GM19455 (cell line): ENCODE measurements at regions not wholly inside any gene's neighbourhood (a gene's known extent, or its start where the extent isn't known, plus 50 kb on each side); places are given as distances from the start of the nearest gene placed in this dataset.

Experiments
- ATAC-seq: cut with Tn5 transposase; IDR thresholded peaks from one replicate; pipeline ENCODE4 v1.9.1; 2021; ENCODE audit not compliant: unreplicated experiment

DNA sequence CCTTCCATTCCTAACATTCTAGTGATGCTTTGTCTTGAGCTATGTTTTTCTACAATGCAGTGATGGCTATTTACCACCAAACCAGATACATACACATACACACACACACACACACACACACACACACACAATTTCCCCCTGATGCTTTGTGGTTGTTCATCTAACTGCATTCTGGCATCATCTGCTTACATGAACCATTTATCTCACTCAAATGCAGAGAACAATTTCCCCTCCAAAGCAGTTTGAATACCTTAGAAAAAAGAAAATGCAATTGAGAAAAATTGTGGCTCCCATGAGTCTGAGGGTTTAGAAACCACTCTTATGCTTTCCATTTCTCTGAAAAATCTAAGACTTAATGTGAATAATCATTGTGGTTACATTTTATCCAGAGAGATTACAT, 1024.8 kb downstream of the TLE4 start:
- no peak for ATAC-seq

DNA sequence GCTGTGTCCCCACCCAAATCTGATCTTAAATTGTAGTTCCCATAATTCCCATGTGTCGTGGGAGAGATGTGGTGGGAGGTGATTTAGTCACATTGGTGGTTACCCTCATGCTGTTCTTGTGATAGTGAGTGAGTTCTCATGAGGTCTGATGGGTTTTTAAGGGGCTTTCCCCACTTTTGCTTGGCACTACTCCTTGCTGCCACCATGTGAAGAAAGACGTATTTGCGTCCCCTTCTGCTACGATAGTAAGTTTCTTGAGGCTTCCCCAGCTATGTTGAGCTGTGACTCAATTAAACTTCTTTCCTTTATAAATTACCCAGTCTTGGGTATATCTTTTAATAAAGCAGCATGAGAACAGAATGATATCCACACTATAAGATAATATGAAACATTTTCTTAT, 1023.4 kb downstream of the TLE4 start:
- ATAC-seq = no peak

DNA sequence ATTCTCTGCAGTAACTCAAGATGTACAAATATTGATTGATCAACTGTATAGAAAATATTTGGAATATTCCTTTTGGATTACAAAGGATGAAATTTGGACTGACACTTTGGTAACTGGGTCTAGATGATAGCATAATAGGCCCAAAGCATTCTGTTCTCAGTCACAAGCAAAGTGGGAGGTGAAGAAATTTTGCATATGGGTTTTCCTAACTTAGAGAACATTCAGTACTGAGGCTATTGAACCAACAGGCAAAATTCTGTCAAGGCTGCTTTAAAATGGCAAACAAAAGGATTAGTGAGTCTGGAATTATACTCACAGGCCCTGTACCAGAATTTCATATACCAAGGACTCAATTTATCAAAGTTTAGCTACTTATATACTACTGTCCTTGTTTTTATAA, 1020.6 kb downstream of the TLE4 start:
- no peak for ATAC-seq

DNA sequence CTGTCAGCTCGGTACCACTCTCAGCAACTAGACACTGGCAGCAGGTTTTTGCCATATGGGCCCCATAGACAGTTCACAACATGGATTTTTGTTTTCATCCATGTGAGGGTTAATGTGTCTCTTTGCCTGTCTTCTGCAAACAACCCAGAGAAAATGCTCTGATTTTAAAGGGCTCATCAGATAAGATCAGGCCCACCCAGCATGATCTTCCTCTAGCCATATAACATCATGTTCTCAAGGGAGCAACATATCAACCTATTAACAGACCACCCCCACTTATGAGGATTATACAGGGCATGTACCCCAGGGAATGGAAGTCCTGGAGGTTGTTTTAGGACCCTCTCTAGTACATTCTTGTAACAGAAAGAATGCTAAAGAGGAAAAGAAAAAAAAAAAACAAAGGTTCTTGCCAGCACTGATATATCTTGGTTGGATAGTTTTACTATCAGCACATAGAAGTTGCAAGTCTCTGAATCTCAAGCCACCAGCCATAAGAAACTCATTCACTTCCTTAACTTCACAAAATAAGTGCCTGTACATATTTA, 1015.1 kb downstream of the TLE4 start:
- ATAC-seq = no peak

DNA sequence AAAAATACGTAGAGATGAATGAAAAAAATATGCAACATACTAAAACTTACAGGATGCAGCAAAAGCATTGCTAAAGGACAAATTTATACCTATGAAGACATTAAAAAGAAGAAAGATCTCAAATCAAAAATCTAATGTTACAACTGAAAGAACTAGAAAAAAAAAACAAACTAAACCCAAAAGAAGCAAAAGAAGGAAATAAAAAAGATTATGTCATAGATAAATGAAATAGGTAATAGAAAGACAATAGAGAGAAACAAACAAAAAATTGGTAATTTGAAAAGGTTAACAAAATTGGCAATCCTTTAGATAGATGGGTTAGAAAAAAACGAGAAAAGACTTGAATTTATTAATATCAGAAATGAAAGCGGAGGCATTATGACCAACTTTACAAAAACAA, 1000.2 kb downstream of the TLE4 start:
- ATAC-seq = no peak

DNA sequence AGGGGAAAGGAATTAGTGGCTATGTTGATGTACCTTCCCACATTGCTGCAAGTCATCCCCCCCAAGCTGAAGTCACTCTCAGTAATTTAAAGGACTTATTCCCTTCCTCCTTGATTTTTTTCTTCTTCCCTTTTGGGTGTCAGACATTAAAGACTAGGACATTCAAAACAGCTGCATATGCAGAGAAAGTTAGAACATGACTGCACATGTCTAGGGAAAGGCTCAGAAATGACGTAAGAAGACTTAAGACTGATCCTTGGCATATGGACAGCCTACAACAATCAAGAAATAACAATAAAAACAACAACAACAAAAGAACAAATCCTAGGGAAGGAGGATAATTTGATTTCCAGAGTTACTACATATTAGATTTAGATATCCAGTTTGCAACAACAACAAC, 997.5 kb downstream of the TLE4 start:
- ATAC-seq = no peak

DNA sequence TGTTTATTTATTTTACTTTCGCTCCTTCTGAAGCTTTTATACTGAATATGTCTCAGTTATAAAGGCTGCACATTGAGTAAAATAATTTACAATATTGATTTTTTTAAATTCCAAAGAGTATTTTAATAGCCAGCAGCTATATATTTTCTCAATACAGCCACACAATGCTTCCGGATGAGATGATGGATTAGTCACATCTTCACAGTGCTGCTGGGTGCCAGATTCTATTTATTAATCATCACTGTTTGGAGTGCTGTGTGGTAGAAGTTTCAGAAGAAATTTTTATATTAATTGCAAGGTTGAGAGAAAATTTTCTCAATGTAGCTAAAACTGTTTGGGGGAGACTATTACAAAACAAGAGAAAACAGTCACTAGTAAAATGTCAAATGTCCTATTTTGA, 989.8 kb downstream of the TLE4 start:
- no peak for ATAC-seq

DNA sequence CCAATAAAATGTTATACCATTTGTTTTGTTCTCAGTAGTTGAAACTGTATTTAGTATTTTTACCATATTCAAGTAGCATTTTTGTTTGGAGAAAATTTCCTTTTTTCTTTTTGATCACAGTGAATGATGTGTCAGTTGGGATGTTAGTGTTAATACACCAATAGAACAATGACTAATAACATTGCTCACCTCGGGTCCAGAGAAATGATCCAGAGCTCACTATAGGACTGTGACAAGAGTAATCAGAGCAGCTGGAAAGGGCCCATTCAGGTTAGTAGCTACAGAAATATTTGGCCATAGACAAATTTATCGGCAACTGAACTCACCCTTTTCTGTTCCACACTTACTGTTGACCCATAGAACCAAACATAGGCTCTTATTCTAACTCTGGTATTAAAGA, 989.2 kb downstream of the TLE4 start:
- ATAC-seq = no peak

DNA sequence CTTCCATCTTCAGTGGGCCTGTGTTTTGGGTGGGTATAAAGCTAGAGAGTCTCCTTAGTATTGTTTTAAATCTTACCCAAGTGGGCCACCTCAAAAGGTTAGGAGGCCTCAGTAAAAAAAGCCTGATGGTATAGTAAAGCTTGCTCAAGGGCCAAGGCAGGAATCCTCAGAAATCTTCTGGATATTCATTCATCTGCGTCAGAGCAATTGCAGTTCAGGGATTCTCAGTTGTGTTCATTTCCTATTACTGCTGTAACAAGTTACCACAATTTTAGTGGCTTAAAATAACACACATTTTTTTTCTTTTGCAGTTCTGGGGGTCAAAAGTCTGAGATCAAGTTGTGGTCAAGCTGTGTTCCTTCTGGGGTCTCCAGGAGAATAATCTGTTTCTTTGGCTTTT, 985.5 kb downstream of the TLE4 start:
- ATAC-seq = no peak

DNA sequence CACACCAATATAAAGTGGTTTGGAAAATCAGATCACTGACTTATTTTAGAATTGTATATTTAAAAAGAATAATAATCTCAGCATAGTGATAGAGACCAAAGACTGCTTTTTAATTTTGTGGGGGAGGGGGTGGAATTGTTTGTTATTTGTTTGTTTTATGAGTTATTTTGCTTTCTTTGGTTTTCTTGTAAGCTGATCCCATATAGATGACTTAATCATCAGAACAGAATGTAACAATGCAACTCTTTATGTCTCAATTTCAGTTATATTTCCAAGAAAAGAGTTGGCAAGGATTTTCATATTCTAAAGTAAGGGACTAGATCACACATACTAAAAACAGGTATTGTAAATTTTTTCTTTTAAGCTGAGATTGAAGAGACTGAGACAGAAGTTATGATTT, 984.9 kb downstream of the TLE4 start:
- no peak for ATAC-seq

DNA sequence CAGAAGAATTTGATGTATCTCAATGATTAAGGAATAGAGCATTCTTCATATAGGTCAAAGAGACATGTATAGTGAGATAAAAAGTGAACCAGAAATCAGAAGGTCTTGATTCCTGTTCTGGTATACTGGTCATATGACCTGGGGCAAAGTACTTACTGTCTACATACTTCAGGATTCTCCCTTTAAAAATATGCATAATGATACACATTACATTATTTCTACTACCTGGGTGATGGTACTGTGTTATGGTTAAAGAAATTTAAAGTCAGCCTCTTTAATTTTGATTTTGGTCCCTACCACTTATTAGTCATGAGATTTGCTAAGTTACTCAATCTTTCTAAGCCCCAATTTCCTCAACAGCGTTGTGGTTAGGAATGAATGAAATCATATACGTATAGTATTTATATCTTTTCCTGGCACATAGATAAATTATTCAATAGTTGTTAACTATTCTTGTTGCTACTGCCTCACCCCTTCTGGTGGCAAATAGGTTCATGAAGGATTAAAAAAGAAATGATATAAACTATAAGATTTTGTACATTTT, 984.1 kb downstream of the TLE4 start:
- ATAC-seq = no peak

DNA sequence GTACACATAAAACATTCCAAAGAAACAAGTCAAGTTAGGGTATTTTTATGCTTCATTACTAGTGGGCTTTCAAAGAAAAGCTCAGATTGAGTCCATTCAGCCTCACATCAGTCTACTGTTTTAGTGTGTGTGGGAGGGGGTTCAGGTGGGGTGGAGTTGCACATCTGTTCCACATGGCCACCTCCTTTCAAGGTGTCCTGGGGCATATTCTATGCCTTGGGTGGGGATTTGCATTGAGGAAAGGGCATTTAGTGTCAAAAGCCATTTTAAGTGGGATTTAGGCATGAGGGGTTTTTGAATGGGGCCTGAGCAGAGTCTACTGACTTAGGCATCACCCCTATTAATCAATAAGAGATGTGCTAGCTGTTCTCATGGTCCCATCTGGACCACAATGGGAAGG, 983.1 kb downstream of the TLE4 start:
- no peak for ATAC-seq

DNA sequence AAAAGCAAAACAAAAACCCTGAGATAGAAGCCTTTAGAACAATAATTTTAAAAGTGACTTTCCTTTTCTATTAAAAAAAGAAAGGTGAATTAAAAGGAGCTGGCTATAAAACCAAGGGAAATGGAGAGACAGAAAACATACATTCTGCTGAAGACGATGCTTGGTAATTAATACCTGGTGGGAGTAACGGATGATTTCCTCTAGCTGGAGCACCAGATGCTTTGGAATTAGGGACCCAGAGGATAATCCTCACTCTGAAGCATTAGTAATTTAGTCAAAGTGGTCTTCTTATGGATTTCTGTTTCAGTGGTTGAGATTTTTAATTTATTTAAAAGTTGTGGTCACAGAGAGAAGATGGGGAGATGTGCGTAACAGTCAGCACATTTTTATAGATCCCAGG, 982.5 kb downstream of the TLE4 start:
- ATAC-seq = no peak

DNA sequence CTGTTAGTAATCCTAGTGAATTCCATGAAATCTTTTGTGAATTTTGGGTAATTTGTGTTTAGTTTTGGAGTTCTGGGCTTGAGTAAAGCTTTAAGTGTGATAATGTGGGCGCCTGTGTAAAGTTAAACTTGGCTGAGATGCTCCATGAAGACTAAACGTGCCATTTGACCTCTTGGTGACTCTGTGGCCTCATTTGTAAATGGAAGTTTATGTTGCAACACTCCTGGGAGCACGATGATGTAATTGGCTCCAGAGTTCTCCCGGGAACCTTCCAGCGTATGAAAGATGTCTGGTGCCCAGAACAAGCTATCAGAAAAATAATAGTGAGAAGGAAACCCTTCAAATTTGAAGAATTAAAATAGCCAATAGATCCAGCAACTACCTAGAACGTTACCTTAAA, 981.2 kb downstream of the TLE4 start:
- no peak for ATAC-seq

DNA sequence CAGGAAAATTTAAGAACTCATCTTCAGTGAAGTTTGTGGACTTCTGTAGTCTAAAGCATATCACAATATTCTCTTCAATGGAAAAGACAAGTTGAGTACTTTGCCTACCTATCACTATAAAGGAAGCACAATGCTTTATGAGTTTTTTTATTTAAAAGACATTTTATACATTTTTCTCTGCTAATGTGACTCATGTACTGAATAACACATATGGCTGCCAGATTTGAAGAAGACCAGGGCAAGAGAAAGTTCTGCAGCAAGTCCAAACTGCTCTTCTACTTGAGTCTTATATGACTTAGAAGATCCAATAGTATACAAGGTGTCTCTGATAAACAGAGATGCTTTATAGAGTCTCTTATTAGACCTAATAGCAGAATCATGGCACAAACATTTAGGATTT, 978.4 kb downstream of the TLE4 start:
- no peak for ATAC-seq

DNA sequence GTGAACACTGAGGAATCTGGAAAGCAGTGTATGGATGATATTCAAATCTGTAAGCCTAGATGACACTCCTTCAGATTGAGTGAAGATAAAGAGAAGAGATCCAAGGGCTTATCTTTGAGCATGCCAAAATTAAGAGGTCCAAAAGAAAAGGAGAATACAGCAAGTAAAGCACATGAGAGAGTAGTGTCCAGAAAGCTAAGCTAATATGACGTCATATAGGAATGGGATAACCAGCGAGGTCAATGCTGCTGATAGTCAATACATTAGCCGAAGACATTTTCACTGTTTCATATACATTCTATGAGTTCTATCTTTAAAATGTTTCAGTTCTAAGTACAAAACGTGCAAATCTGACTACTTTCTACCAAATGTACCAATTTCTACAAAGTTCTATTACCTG, 975.8 kb downstream of the TLE4 start:
- ATAC-seq = no peak

DNA sequence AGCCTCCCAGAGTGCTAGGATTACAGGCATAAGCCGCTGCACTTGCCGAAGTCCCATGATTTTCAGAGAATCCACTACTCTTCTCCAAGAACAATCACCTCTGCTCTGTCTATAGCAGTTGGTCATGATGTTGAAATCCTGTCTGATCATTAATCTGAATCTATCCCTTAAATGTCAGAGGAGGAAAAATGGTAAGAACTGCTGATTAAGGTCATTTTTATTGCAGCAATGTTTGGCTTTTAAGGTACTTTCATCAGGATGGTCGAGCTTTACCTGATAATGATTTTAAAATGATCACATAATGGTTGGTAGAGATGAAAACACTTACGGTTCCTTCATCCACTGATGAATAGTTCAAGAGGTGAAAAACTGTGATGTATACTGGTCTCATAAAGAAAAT, 968.6 kb downstream of the TLE4 start:
- ATAC-seq = no peak

DNA sequence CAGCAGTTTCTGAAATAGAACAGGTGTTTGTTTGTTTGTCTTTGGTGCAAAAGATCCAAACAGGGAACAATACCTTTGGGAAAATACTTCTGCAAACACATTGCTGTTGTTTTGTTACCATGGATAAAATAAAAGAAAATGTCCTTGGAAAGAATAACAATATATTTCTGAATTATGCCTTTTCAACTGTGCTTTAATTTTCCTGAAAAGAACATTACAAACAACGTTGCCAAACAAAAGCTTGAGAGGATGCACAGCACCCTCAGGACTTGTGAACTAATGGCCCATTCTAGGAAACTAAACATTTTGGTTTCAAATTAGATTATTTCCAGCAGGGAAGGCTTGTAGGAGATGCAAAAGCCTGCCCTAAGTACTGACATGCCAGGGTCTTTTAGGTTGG, 967.2 kb downstream of the TLE4 start:
- no peak for ATAC-seq

DNA sequence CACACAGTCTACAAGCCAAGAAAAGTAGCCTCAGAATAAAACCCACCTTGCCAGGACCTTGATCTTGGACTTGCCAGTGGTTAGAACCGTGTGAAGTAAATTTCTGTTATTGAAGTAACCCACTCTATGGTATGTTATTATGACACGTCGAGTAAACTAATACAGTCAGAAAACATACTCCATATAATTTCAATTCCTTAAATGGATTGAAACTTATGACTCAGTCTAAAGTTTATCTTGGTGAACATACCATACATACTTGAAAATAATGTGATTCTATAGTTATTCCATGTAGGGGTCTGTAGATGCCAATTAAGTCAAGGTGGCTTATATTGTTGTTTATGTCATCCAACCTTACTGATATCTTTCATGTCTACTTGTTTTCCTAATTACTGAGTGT, 950.7 kb downstream of the TLE4 start:
- ATAC-seq = no peak

DNA sequence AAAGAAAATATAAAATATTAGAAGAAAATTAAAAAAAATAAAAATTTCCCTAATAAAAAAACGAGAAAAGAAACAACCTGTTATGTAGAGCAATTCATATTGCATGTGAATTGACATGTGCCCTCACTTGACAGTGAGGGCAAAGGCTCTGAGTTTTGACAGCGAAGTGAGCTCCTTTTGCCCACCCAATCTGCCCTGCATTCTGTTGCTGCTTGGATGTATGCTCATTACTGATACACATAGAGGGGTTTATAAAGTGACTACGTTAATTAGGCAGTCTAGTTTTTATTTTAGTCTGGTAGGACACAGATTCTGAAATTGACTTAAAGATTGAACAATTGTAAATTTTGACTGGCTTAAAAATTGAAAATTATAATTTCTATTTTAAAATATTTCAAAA, 949.4 kb downstream of the TLE4 start:
- no peak for ATAC-seq

DNA sequence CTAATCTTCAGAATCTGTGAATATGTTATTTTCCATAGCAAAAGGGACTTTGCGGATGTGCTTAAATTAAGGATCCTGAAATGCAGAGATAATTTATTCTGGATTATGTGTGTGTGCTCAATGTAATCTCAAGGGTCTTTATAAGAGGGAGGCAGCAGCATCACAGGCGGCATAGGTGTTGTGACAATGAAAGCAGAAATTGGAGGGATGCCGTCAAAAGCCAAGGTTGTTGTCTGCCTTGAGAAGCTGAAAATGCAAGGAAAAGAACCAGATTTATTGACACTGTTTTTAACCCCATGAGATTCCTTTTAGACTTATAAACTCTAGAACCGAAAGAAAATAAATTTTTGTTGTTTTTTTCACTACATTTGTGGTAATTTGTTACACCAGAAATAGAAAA, 948.5 kb downstream of the TLE4 start:
- no peak for ATAC-seq

DNA sequence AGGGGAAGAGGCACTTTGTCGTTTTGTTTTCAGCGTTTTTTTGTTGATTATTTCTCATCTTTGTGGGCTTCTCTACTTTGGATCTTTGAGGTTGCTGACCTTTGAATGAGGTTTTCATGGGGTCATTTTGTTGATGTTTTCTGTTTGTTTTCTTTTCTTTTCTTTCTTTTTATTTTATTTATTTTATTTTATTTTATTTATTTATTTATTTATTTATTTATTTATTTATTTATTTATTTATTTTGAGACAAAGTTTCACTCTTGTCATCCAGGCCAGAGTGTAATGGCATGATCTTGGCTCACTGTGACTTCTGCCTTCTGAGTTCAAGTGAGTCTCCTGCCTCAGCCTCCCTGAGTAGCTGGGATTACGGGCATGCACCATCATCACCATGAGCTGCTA, 946.7 kb downstream of the TLE4 start:
- no peak for ATAC-seq

DNA sequence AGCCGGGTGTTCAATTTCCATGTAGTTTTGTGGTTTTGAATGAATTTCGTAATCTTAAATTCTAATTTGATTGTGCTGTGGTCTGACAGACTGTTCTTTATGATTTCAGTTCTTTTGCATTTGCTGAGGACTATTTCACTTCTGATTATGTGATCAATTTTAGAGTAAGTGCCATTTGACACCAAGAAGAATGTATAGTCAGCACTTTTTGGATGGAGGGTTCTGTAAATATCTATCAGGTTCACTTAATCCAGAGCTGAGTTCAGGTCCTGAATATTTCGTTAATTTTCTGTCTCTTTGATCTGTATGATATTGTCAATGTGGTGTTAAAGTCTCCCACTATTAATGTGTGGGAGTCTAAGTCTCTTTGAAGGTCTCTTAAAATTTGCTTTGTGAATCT, 944.9 kb downstream of the TLE4 start:
- no peak for ATAC-seq

DNA sequence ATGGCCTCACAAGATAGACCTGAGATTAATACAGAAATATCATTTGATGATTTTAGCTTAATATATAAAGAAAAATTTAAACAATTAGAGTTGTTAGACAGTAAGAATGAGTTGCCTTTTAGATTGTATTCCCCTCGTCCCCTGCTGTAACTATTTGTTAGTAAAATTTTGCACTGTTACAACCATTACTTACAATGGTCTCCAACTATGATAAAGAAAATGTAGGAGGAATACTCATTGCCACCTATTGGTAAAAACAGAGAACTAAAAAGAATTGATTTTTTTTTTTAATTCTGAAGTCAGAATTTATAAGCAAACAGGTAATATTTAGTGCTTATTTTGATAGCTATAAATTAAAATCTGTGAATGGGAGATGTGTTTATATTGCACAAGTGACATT, 937.6 kb downstream of the TLE4 start:
- ATAC-seq = no peak
